Activated CD8-positive, alpha-beta memory T cell treated with anti-CD3 and anti-CD28 coated beads, Interleukin-2, amount 50 U/mL, for 1 hour (primary cell): ENCODE measurements at regions not wholly inside any gene's neighbourhood (a gene's known extent, or its start where the extent isn't known, plus 50 kb on each side); places are given as distances from the start of the nearest gene placed in this dataset.

Source experiments
- DNase-seq: peaks from one replicate; pipeline ENCODE4 v3.0.0-alpha.2; 2020; ENCODE audit errors: extremely low read depth

DNA sequence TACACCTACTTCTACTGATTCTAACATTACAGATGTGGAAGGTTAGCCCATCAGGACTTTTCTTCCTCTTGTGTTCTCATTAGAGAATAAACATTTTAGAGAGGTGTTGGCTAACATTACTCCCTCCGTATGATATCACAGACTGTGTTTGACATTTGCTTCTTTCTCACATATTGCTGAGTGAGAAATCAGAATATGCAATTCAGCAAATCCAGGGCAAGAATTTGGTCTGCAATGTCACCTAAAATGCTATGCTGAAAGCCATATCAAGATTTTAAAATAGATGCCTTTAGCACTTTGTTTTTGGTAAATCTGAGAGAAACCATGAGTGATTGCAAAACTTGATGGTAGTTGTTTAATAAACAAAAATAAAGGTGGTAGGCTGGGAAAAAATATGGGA is 319.1 kb downstream of the C4orf33 start:
- DNase-seq, result no peak

DNA sequence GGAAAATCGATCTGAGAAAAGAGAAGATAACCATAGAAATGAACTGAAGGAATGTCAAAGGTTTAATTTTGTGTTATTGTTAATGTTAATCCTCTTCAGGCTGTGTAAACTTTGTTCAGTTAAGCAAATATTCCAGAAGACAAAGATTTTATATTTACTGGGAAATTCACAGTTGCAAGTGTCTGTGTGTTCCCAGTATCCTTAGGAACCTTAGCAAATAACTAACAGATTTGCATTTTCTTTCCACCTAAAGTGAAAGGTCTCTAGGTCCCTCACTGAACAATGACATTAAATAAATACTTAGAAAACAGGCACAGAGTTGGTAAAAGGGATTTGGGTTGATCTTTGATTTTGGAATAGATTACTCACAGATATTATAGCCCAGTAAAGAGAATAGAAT is 324.7 kb downstream of the C4orf33 start:
- no peak for DNase-seq

DNA sequence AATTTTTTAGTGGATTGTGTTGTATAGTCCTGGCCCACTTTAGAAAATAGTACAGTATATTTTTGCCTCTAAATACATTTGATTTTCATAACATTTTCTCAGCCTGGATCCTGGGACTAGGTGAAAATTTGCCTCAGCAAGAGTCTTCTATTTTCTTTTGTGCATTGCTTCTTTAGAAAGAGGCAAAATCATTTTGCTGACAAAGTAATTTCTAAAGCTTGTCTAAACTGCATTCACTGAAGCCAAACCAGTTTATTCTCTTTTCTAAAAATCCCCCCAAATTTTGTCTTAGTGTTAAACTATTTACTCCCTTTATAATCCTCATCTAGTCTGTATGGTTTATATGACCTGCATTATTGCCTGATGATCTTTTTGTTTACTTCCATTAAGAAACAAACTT is 326.3 kb downstream of the C4orf33 start:
- DNase-seq, result no peak

DNA sequence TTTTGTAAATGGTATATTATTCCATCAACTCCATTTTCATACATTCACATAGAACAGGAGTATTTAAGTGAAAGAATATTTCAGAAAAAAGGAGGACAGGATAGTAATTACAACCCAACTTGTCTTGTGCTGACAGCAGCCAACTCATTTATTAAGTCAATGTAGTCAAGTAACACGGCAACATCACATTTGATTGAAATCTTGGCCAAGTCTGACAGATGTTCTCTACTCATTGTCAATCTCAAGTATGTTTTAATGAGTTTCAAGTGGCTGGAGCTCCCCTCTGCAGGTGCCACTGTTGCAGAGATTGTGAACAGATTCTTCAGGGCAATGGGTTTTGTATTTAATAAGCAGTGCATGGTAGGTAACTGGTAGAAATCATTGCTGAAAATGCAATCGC is 332.5 kb downstream of the C4orf33 start:
- DNase-seq, result no peak

DNA sequence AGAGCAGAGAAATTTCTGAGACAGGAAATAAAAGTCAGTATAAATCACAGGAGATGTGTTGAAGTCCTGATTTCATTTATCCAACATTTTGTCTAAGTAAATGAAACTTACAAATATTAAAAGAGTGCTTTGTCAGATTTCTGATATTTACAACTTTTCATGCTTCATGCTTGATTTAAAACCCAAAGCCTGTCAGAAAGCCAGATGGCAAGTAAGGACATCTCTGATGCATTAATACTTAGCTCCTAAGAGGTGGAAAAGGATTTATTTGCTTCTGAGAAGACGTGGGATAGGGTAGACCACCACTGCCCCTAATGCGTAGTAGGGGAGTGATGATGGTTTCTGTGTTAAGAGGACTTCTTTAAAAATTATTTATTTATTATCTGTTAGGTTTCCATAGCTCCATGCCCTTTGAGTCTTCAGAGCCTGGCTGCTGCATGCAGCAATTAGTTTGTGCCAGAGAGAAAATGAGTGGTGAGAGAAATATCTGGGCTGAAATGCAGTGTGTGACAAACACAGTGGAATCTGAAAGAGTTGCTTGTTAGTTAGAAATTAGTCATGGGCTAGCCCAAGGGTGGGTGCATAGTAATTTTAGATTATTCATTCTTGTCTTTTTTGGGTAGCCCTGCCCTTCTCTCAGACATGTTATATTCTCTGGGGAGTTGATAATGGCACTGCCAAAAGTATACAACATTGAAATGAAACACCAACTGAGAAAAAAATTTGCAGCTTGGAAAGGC is 333.8 kb downstream of the C4orf33 start:
- no peak for DNase-seq

DNA sequence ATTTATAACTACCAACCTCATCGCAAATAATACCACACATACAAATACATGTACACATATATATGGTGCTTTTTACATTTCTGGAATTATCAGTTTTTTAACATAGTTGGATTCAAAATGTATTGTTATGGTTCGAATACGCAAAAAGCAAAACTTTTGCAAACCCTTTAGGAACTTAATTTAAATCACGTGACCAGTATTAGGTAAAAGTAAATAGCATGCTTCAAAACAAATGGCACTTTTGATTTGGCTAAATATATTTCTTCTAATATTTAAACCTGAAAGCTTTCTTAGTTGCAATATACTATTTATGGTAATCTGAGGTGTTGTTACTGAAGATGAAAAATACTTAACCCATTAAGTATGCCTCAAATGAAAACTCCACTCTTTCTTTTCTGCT is 341.4 kb downstream of the C4orf33 start:
- DNase-seq, result no peak

DNA sequence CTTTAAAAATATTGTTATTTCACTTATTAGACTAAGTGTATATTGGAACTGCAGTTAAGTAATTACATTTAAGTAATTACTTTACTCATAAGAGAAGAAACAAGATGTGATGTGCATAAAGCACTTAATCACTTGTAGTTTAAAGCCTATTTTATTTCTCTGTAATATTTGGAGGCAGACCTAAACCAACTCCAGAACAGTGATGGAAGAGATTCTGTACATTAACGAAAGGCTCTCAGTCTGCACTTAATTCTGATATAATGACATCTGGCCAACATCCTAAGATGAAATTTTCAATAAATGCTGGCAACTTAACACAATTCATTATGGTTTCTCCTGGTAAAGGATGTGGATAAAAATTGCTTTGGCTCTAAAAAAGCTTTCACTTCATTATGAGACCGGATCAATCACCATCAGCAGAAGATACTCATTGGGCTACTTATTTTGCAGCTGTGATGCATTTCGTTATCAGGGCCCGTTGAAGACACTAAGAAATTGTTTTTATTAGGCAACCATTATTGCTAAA is 342.6 kb downstream of the C4orf33 start:
- DNase-seq, result no peak

DNA sequence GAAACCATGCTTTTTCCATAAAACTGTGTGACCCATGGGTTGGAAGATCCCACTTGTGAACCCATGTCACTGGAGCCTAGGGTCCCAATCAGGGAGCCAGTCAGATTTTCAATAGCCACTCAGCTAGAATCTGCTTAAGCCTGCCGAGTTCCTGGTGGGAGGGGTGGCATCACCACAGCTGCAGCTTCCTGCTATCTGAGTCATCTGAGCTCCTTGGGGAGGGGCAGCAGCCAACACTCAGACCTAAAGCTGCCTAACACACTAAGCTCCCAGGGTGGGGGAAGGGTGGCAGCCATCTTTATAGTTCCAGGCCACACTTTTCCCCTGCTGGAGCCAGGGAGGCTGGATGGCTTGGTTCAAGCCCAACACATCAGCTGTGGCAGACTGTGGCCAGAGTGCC is 350.1 kb downstream of the C4orf33 start:
- DNase-seq, result no peak

DNA sequence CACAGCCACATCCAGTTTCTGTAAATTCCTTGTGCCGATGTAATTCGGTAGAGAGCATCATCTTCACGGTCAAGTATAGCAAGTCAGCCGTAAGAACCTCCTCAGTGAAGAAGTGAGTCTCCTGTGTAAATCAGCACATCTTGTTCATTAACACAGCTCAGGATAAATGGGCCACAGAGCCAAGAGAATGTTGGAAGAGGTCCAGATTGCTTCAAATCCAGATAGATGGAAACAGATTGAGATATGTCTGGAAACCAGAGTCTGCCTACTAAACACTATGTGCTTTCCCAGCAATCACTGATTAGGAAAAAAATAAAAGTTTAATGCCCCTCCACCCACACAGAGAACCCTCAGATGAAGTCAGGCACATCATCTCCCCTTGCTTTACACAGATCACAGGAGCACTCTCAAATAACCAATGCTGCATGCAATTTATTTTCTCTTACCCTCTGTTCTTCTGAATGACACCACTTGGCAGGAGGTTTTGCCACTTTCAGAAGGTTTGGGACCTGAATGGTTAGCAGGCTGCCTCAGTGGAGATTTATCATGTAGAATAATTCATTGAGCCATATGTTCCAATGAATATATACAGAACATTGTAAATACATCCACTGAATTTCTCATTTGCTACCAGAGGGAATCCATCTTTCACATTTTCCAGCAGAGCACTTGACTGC is 357.7 kb downstream of the C4orf33 start:
- DNase-seq, result no peak

DNA sequence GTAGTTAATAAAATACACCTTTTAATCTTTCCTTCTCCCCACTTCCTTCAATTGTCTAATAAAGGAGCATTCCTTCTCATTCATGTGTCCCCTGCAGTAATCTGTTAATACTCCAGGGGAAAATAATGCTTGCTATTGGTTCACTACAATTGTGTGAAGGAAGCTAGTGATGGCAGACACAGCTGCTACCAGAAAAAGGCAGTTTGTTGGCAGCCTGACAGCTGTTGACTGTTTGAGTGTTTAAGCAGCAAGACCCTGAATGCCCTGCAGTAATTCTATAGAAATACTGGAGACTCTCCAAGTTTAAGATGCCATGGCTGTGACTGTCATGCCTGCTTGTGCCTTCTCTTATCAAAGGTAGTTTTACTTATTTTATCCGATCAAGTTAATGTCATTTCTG is 359.5 kb downstream of the C4orf33 start:
- DNase-seq, result no peak

DNA sequence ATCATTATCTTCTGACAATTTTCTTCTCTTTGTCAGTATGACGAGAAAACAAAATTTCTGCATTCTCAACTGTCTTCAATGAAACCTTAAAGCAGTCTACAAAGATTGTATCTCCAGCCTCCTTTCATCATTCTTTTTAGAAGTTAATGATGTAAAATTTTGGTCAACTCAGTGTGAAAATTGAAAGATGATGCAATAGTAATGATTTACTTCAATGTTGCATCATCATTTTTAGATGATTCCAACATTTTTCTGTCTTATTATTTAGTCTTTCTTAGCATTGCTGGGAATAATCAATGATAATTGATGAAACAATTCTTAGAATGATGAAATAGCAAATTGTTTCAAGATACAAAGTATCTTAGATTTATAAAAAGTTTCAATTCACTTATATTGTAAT is 372.7 kb downstream of the C4orf33 start:
- DNase-seq, result no peak

DNA sequence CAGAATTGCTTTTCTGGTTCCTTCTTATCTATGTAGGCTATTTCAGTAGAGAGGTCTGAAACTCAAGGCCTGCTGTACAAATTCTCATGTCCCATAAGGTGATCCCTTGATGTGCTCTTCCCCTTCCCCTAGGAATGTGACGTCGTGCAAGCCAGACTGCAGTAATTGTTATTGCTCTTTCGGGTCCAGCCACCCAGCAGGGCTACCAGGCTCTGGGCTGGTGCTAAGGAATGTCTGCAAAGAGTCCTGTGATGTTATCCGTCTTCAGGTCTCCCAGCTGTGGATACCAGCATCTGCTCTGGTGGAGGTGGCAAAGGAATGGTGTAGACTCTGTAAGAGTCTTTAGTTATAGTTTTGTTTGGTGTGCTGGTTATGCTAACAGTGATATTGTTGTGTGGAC is 378.7 kb downstream of the C4orf33 start:
- no peak for DNase-seq

DNA sequence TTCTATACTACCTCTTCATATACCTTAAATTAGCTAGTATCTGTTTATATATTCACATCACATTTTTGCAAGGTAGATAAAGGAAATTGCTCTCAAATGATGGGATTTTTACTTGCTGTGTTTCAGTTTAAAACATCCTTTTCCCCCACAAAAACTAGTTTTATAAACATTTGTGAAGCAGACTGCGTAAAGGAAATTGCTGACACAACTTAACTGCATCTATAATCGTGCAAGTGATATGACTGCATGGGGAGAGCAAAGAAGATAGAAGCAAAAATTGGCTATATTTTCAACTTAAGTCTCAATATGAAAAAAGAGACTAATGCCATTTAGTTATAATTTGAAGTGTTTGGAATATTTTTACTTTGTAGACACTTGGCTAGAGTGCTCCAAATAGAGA is 385.2 kb downstream of the C4orf33 start:
- DNase-seq, result no peak

DNA sequence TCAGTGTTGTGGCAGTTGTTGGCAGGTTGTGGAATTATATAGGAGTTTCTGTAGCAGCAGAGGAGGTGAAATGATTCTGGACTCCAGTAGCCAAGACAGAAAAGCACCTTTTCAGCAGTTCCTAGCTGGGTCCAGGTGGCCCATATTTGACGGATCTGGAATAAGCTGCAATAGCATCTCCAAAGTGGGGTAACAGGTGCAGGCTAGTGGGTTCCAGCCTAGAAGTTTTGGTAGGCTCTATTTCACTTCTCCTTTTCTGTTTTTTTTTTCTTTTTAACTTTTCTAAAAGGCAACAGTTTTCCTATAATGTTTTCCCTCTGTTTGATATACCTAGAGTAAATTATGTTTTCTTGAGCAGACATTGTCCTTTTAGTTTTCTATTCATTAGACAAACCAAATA is 392.5 kb downstream of the C4orf33 start:
- no peak for DNase-seq

DNA sequence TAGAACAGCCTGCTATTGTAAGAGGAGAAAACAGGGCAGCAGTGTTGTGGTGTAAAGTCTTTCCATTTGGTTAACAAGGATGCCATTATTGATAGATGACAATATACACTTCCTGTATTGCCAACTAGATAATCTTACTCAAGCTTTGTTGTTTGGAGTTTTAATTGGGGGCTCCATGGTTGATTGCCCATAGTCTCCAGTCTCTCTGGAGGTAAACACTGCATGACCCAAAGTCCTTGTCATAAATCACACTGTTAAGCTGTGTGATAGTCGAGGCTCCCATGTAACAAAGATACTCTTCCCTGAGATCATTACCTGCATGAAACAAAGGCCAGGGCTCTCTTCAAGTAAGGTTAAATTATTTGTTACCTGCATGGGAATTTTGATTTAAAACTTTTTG is 394.6 kb downstream of the C4orf33 start:
- no peak for DNase-seq

DNA sequence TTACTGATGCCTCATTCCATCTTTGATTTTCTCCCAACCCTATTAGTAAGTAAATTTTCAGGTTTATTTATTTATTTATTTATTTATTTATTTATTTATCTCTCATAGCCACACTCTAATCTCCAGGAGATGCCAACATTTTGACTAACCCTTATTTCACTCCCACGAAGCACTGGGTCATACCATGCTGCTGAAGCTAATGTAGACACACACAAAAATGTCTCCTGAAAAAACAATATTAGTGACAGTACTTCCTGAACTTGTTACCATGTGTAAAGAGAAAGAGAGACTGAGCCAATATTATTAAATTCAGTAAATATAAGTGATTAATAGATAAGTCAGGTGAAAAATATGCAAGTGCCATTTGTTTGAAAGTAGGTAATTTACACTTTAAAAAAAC is 402.7 kb downstream of the C4orf33 start:
- no peak for DNase-seq

DNA sequence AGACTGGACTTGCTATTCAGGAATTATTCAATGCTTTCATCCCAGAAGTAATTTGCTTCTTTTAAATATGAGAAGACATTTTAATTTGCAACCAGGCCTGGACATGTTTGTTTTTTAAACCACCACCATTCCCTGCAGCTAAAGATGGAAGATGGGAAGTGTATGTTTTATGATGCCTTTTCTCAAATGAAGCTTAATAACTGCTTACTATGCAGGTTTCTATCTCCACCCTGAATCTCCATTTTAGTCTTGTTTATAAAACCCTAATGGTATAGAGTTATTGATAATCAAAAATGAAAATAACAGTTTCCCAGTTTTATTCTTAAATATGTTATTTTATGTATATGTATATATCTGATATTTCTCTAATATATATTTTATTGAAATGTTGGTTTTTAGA is 418.9 kb downstream of the C4orf33 start:
- no peak for DNase-seq

DNA sequence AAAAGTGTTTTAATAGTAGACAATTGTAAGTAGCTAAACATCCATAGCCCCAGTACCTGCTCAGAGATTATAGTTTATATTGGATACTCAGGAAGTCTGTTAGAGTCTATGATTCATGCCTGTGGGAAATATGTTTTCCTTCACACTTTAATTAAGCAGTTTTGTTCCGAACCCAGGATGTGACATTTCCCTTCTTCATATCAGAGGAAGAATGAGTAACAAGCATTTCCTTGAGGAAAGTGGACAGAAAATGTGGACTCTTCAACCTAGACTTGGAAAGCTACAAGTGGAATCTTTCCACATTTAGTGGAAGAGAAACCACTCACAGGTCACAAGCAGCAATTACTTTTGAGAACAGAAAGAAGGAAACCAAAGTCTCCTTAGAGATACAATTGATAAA is 419.4 kb downstream of the C4orf33 start:
- DNase-seq, result no peak

DNA sequence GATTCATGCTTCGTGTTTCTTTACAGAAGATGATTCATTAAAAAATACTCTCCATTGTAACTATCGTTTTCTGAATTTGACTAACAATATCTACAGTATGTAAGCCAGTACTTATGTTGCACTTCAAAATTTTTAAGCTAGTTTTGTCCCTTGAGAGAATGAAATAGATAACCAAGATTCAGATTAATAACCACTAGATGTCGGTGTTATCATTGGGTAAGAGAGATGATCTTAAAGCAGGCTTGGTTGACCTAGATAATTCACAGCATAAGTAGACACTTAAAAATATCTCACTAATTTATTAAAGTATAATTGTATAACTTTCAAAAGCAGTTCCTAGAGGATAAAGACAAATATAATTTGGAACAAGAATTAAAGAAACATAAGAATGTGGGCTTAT is 430.9 kb downstream of the C4orf33 start:
- no peak for DNase-seq

DNA sequence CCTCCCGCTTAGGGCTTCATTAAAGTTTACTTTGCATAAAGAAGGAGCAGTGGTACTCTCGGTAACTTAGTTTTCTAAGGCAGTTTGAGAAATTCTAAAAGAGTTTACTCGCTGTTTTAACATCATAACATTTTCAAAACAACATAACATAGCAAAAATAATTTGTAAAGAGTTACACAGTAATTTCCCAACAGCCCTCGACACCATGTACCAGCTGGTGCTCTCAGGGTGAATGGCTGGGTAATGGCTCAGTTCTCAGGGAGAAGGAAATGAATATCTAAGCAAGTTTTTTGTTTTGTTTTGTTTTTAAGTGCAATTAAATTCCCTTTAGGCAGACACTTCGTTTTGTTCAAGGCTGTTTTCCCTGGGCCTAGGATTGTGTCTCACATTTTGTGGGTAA is 435.3 kb downstream of the C4orf33 start:
- DNase-seq, result no peak

DNA sequence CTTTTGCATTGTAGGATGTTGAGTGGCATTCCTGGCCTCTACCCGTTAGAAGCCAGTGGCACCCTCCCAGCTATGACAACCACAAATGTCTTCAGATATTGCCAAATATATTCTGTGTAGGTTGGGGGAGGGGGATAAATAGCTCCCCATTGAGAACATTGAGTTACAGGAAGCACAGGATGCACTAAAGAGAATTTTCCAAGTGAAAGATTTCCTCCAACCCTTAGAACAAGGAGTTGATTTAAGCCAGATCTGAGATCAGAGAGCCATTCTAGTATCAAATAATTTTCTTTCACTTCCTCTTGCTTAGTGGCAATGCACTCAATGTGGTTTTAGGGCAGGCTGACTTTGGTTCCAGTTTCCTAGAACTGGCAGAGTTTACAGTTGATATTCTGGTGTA is 436.6 kb downstream of the C4orf33 start:
- no peak for DNase-seq

DNA sequence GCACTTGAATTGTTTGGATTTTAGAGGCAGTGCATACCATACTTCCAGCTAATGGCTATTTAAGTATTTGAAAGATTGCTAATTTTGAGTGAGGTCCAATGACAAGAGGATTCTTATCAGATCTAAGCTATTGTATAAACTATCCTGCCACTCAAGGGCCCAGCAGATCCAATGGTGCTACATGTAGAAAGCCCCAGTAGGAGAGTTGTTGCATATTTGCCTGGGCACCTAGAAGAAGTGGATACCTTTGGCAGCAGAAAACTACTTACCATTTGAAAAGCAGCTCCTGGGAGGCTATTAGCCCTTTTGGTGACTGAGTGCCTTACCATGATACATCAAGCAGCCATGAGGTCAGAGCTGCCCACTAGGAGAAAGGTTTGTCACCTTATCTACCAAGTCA is 447.3 kb downstream of the C4orf33 start:
- no peak for DNase-seq

DNA sequence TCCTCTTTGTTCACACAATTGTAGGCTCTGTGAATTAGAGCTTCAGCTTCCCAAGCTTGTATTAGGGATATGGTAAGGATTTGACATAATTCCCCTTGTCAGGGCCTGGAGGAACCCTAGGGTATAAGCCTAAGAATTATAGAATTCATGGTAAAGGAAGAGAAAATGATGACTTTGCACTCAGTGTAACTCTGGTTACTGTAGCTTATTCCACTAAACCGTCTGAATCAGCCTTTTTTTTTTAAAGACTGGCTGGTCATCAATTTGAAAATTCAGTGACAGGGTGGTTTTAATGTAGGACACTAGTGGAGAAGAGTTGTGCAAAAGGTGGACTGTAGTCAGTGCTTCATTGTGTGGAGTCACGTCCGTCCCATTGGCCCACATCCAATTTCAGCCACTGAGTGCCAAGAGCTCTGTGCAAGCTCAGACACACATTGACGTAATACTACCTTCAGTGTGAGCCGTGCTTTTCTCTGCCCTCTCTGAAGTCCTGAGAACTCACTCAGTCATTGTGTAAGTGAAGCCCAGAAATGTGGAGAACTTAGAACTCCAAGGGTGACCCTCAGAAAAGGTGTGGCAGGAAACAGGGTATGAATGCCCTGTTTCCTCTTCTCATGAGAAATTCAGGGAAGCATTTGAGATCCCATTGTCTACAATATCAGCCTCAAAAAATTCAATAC is 449.8 kb downstream of the C4orf33 start:
- no peak for DNase-seq
